Psoas muscle (tissue), 7 donors: ENCODE measurements at regions not wholly inside any gene's neighbourhood (a gene's known extent, or its start where the extent isn't known, plus 50 kb on each side); places are given as distances from the start of the nearest gene placed in this dataset.

Experiments used
- ATAC-seq, 4 donors: fragments of 200-7000 bp; cut with Tn5 transposase; one replicate each; pipeline ENCODE4 v1.9.1; 2020; ENCODE audit warnings: moderate library complexity in 3 of 4, mild to moderate bottlenecking in 2 of 4
- DNase-seq, 2 donors: peaks; one replicate each; pipeline ENCODE4 v3.0.0-alpha.2; 2020
- H3K27ac ChIP-seq: fragments of 200-600 bp; one replicate; pipeline ENCODE4 v1.8.0; 2022
- H3K27me3 ChIP-seq, 3 donors: fragments of 200-600 bp in 1 of 3; one replicate each; pipeline versions ENCODE4 v1.6.1 to v1.8.0; 2013 to 2022; ENCODE audit warnings: low read length in 2 of 3, mild to moderate bottlenecking in 2 of 3, moderate library complexity in 1 of 3; ENCODE audit not compliant: insufficient read depth in 3 of 3
- H3K36me3 ChIP-seq, 2 donors: fragments of 200-600 bp in 1 of 2; one replicate each; pipeline versions ENCODE4 v1.6.1 to v1.8.0; 2013 to 2022; ENCODE audit warnings: low read depth in 1 of 2, mild to moderate bottlenecking in 1 of 2, moderate library complexity in 1 of 2; ENCODE audit not compliant: insufficient read depth in 1 of 2
- H3K4me1 ChIP-seq: fragments of 200-600 bp; one replicate; pipeline ENCODE4 v1.8.0; 2022
- H3K4me3 ChIP-seq: fragments of 200-600 bp; one replicate; pipeline ENCODE4 v1.8.0; 2022; ENCODE audit warnings: mild to moderate bottlenecking
- H3K9me3 ChIP-seq: fragments of 200-600 bp; one replicate; pipeline ENCODE4 v1.8.0; 2022
- WGBS, 3 donors: extraction: QIAGEN DNeasy Blood & Tissue Kit; methylation state at CpG; one replicate each; pipeline versions ENCODE4 v1.1.6 to v1.1.7; 2013; 5-methylcytosine and 5-hydroxymethylcytosine counted together
- intact Hi-C, 2 donors: fragments of 100-400 bp; cut with DNase I; formaldehyde crosslinking; loops; one replicate each; pipeline versions ENCODE4 v1.11.0 to v1.14.2; 2022
- TF ChIP-seq, protein P1 (sequence below): fragments of 200-600 bp; IDR thresholded peaks from one replicate; pipeline ENCODE4 v1.8.0; 2022; ENCODE audit warnings: antibody characterized with exemption
- donor health status: healthy with polysubstance abuse.
- donor health status: DM: no; HTN: no; CAD: no; lungs with moderate emphysema.
- donor health status: Bipolar disorder and iron deficiency.
- donor health status: healthy.
- donor health status: DM: yes; HTN: yes; CAD: no.
- donor health status: DM: no; HTN: no; CAD: no.
- donor health status: DM: yes; HTN: yes; CAD: no.

DNA sequence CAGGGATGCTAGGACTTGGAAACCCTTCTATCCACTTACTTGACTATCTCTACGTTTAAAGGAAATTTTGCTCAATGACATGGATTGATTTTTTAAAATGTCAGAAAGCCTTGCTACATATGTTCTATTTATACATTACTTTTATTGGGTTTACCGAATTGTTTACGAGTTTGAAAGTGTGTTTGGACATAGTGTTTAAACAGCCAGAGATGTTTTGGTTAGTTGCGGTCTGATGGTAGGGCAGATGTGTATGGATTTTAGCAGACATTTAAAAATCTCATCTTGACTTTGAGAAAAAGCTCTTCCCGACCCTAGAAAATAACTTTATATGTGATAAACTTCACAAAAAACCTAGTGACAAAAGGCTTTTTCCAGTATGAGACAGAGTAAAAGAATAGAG is 513.7 kb downstream of the PLA2G4A start:
- no peaks in the 10 kb centered on the region for H3K9me3 ChIP-seq
- H3K27me3 ChIP-seq, result no peaks in the 10 kb centered on the region
- ATAC-seq (no peak), DNase-seq (no peak)
- intact Hi-C loops, result no loop called here
- TF ChIP-seq, protein P1, sequence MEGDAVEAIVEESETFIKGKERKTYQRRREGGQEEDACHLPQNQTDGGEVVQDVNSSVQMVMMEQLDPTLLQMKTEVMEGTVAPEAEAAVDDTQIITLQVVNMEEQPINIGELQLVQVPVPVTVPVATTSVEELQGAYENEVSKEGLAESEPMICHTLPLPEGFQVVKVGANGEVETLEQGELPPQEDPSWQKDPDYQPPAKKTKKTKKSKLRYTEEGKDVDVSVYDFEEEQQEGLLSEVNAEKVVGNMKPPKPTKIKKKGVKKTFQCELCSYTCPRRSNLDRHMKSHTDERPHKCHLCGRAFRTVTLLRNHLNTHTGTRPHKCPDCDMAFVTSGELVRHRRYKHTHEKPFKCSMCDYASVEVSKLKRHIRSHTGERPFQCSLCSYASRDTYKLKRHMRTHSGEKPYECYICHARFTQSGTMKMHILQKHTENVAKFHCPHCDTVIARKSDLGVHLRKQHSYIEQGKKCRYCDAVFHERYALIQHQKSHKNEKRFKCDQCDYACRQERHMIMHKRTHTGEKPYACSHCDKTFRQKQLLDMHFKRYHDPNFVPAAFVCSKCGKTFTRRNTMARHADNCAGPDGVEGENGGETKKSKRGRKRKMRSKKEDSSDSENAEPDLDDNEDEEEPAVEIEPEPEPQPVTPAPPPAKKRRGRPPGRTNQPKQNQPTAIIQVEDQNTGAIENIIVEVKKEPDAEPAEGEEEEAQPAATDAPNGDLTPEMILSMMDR, result no peak
- no peak overlapping the region for H3K4me3 ChIP-seq
- no peak overlapping the region for H3K27ac ChIP-seq
- 78 to 86% (median 86%) methylated on average over 5 of the region's 5 CpGs for WGBS, 3 donors
- no peaks in the 10 kb centered on the region for H3K4me1 ChIP-seq
- no peaks in the 10 kb centered on the region for H3K36me3 ChIP-seq

DNA sequence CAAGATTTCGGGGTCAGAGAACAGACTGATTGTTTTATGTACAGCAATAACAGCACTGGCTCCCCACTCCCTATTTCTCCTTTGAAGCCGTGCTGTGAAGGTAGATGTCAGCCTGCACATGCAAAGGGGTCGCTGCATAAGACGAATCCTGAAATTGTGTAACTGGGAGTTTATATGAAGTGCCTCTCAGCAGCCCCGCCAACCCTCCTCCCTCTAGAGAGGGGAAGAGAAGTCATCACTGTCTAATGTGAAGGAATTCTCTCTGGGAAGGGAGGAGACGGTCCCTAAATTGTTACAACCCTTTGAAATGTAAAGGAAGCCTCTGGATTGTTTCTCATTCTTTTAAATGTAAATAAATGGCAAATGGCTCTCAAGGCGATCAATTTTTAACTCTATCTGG is 545.3 kb downstream of the PLA2G4A start:
- TF ChIP-seq, protein P1, result no peak
- Histone ChIP-seq H3K27me3 (no peaks in the 10 kb centered on the region), H3K27ac (no peak overlapping the region), H3K4me3 (no peak overlapping the region), H3K9me3 (no peaks in the 10 kb centered on the region), H3K4me1 (no peaks in the 10 kb centered on the region), H3K36me3 (no peaks in the 10 kb centered on the region)
- DNase-seq (no peak), ATAC-seq (no peak)
- WGBS, 3 donors, result 51 to 59% (median 52%) methylated on average over 7 of the region's 7 CpGs
- intact Hi-C loops, result no loop called here

DNA sequence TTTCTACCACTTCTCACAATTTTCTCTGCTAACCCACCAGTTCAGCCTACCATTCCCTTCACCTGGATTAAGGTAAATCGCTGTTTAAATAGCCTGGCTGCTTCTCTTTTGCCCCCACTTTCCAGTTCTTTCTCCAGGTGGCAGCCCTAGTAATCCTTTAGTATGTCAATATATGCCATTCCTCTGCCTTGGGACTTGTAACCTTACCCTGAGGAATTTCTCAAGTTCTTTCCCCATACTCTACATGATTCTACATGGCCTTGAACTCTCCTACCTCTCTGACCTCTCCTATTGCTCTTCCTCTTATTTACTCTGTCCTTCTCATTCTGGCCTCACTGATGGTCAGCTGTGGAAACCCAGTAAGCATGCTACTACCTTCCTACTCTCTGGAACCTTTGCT is 546.0 kb downstream of the PLA2G4A start:
- ATAC-seq, result no peak
- no peaks in the 10 kb centered on the region for H3K9me3 ChIP-seq
- H3K27ac ChIP-seq, result no peak overlapping the region
- H3K4me1 ChIP-seq, result no peaks in the 10 kb centered on the region
- no peaks in the 10 kb centered on the region for H3K27me3 ChIP-seq
- intact Hi-C loops, result no loop called here
- H3K4me3 ChIP-seq, result no peak overlapping the region
- no peak for DNase-seq
- 52 to 77% (median 68%) methylated on average over 1 of the region's 1 CpG for WGBS, 3 donors
- TF ChIP-seq, protein P1, result no peak
- H3K36me3 ChIP-seq, result no peaks in the 10 kb centered on the region

DNA sequence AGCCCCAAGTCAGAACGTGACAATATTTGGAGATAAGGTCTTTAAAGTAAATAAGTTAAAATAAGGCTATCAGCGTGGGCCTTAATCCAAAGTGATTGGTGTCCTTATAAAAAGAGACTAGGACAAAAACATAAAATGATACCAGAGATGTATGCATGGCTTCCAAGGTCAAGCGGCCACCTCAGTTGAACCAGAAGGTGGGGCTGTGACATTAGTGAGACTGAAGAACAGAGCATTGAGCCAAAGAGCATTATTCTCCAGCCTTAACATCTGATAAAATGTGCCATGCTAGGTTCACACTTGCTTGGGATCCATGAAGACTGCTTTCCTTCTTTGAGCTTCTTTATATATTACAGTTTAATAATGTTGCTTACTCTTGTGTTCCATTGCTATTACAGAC is 554.6 kb downstream of the PLA2G4A start:
- WGBS, 3 donors, result 63 to 72% (median 71%) methylated on average over 3 of the region's 3 CpGs
- no peak overlapping the region for H3K4me3 ChIP-seq
- DNase-seq (no peak), ATAC-seq (no peak)
- no peaks in the 10 kb centered on the region for H3K36me3 ChIP-seq
- no peaks in the 10 kb centered on the region for H3K27me3 ChIP-seq
- intact Hi-C loops, result no loop called here
- no peaks in the 10 kb centered on the region for H3K9me3 ChIP-seq
- H3K27ac ChIP-seq, result no peak overlapping the region
- H3K4me1 ChIP-seq, result no peaks in the 10 kb centered on the region
- TF ChIP-seq, protein P1, result no peak

DNA sequence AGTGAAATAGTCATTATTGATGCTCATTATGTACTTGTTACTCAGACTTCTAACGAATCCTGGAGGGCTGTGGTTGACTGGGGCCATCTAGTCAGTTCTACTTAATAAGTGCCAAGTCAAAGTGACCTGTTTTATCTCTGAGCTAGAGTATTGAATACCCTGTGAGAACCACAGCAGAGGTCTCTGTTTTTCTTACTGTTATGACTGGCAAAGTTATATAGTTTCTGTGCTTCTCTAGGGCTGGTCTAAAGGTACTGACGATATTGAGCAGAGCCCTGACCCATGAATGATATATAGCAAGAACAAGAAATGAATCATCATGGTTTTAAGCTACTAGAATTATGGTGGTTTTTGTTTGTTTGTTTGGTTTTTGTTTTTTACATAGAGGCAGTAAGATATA is 555.8 kb downstream of the PLA2G4A start:
- intact Hi-C loops, result no loop called here
- no peak overlapping the region for H3K4me3 ChIP-seq
- TF ChIP-seq, protein P1, result no peak
- no peaks in the 10 kb centered on the region for H3K36me3 ChIP-seq
- no peak overlapping the region for H3K27ac ChIP-seq
- DNase-seq (no peak), ATAC-seq (no peak)
- no peaks in the 10 kb centered on the region for H3K9me3 ChIP-seq
- 66 to 69% (median 67%) methylated on average over 2 of the region's 2 CpGs for WGBS, 3 donors
- H3K27me3 ChIP-seq, result no peaks in the 10 kb centered on the region
- no peaks in the 10 kb centered on the region for H3K4me1 ChIP-seq
